HEK293T (cell line): ENCODE measurements at regions not wholly inside any gene's neighbourhood (a gene's known extent, or its start where the extent isn't known, plus 50 kb on each side); places are given as distances from the start of the nearest gene placed in this dataset.
"Not testable (repeated sequence)": the region's sequence is repeated elsewhere in the genome, so short reads cannot be mapped to it uniquely, and the experiment has no call there.

Experiments used
- CTCF ChIA-PET: fragments of 350-600 bp; formaldehyde crosslinking; extraction: SDS; loops from one replicate; lab custom pipeline; 2021; ENCODE audit warnings: antibody characterized with exemption, inconsistent platforms; lab: Yijun Ruan, JAX
- POLR2A ChIA-PET: fragments of 350-600 bp; formaldehyde crosslinking; extraction: SDS; loops from one replicate; lab custom pipeline; 2020; ENCODE audit warnings: antibody characterized with exemption, inconsistent platforms; lab: Yijun Ruan, JAX
- DNase-seq: peaks from one replicate; pipeline ENCODE4 v3.0.0; 2012; ENCODE audit warnings: mixed read lengths; ENCODE audit errors: extremely low spot score
- ARNT ChIP-seq: fragments of 450-650 bp; IDR thresholded peaks from 2 replicates; pipeline ENCODE4 v1.6.1; 2017; ENCODE audit warnings: mild to moderate bottlenecking
- BHLHE40 ChIP-seq: fragments of 450-650 bp; IDR thresholded peaks from 2 replicates; pipeline ENCODE4 v1.6.1; 2016; ENCODE audit warnings: mild to moderate bottlenecking, moderate library complexity, borderline replicate concordance
- CTBP1 ChIP-seq: fragments of 450-650 bp; IDR thresholded peaks from 2 replicates; pipeline ENCODE4 v1.6.1; 2016; ENCODE audit warnings: borderline replicate concordance
- ELF4 ChIP-seq: fragments of 450-650 bp; IDR thresholded peaks from 2 replicates; pipeline ENCODE4 v1.6.1; 2017; ENCODE audit warnings: antibody characterized with exemption
- FOXA1 ChIP-seq: fragments of 450-650 bp; IDR thresholded peaks from 2 replicates; pipeline ENCODE4 v1.6.1; 2016; ENCODE audit warnings: mild to moderate bottlenecking
- FOXK2 ChIP-seq: fragments of 450-650 bp; IDR thresholded peaks from 2 replicates; pipeline ENCODE4 v1.6.1; 2016; ENCODE audit warnings: mild to moderate bottlenecking
- FOXM1 ChIP-seq: fragments of 450-650 bp; IDR thresholded peaks from 2 replicates; pipeline ENCODE4 v1.6.1; 2017; ENCODE audit warnings: mild to moderate bottlenecking, borderline replicate concordance
- HDGF ChIP-seq: fragments of 450-650 bp; IDR thresholded peaks from 2 replicates; pipeline ENCODE4 v1.6.1; 2017; ENCODE audit warnings: antibody characterized with exemption, borderline replicate concordance
- L3MBTL2 ChIP-seq: fragments of 450-650 bp; conservative IDR thresholded peaks from 2 replicates; pipeline ENCODE4 v1.6.1; 2016; ENCODE audit warnings: mild to moderate bottlenecking
- LEF1 ChIP-seq: fragments of 450-650 bp; IDR thresholded peaks from 2 replicates; pipeline ENCODE4 v1.6.1; 2017; ENCODE audit warnings: mild to moderate bottlenecking, borderline replicate concordance
- NFRKB ChIP-seq: fragments of 450-650 bp; IDR thresholded peaks from 2 replicates; pipeline ENCODE4 v1.6.1; 2016; ENCODE audit warnings: mild to moderate bottlenecking, moderate library complexity
- SP1 ChIP-seq: fragments of 450-650 bp; IDR thresholded peaks from 2 replicates; pipeline ENCODE4 v1.6.1; 2017
- SUZ12 ChIP-seq: fragments of 450-650 bp; IDR thresholded peaks from 2 replicates; pipeline ENCODE4 v1.6.1; 2016; ENCODE audit warnings: mild to moderate bottlenecking
- TARDBP ChIP-seq: fragments of 450-650 bp; IDR thresholded peaks from 2 replicates; pipeline ENCODE4 v1.6.1; 2016
- ZNF384 ChIP-seq: fragments of 450-650 bp; IDR thresholded peaks from 2 replicates; pipeline ENCODE4 v1.6.1; 2016
- TF ChIP-seq, protein P1 (sequence below): fragments of 450-650 bp; IDR thresholded peaks from 2 replicates; pipeline ENCODE4 v1.6.1; 2016

DNA sequence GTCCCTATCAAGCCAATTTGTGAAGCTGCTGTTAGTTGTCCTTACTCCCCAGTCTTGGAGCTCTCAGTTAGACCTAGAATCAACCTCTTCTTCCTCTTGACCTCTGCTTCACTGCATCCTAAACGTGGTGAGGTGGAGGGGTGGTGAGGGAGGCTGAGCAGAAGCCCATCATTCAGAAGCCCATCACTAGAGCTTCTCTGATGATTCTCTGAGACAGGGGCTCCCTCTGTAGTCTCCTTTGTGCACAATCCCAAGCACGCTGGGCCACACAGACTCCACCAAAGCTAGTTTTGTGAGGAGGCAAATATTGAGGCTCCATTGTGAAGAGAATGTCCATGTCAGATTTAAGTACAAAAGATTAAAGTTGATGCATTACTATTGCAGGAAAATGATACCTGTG lies 163.8 kb upstream of the PRSS1 start:
- ChIA-PET CTCF (interaction anchor here (0.6 to 3.5 kb wide), 5 partner anchors 9 to 150 kb away, joined by 3 to 19 read pairs (median 3); no protein-coding TSS in a partner anchor), POLR2A (no interaction called here)
- no peak for DNase-seq
- TF ChIP-seq ELF4 (no peak), FOXK2 (no peak), NFRKB (no peak), ARNT (no peak), FOXM1 (no peak), HDGF (no peak), SUZ12 (no peak), L3MBTL2 (no peak), CTBP1 (no peak), TARDBP (no peak), BHLHE40 (no peak)
- TF ChIP-seq, protein P1, sequence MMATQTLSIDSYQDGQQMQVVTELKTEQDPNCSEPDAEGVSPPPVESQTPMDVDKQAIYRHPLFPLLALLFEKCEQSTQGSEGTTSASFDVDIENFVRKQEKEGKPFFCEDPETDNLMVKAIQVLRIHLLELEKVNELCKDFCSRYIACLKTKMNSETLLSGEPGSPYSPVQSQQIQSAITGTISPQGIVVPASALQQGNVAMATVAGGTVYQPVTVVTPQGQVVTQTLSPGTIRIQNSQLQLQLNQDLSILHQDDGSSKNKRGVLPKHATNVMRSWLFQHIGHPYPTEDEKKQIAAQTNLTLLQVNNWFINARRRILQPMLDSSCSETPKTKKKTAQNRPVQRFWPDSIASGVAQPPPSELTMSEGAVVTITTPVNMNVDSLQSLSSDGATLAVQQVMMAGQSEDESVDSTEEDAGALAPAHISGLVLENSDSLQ = no peak

DNA sequence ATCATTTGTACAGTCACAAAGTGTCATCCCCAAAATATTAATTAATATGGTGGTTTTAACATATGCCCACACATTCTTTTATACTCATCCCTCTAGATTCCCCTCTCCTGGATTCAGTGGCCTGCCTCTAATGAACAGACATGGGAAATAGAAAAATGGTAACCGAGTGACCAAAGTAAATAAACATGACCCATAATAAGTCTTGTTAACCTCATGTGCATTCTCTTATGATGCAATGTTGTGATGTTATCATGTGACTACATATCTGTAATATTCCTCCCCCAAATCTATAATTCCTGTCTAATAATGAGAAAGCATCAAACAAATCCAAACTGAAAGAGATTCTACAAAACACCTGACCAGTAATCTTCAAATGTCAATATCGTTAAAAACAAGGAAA lies 164.5 kb upstream of the PRSS1 start:
- DNase-seq = no peak

DNA sequence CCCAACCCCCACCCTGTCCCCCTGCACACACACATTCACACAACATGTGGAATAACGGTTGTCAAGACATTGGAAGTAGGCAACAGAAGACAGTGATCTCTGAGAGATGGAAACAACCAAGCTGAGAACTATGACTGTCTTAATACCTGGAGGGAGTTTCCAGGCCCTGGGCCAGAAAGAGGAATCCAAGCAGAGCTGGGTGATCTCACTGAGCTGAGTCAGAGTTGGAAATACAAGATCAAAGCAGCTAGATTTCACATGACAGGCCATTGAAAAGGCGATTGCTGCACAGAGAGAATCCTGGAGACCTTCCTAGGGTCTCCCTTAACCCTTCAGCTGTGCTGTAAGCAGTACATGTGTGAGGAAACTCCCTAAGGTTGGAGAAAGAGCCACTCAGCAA lies 165.8 kb upstream of the PRSS1 start:
- POLR2A ChIA-PET = no interaction called here
- TF ChIP-seq CTBP1 = no peak
- CTCF ChIA-PET = interaction anchor here (0.6 to 3.5 kb wide), 3 partner anchors 48 to 335 kb away, joined by 3 to 19 read pairs (median 3); no protein-coding TSS in a partner anchor
- DNase-seq = no peak

More for the DNA sequence above, 164.5 kb upstream of the PRSS1 start:
- POLR2A ChIA-PET = no interaction called here
- TF ChIP-seq L3MBTL2 = no peak
- TF ChIP-seq ELF4 = no peak
- TF ChIP-seq ZNF384 = no peak
- TF ChIP-seq HDGF = no peak
- TF ChIP-seq, protein P1 = no peak
- TF ChIP-seq ARNT = no peak
- no peak for TF ChIP-seq FOXK2
- TF ChIP-seq SUZ12 = no peak
- CTCF ChIA-PET = interaction anchor here (0.9 to 3.5 kb wide), 3 partner anchors 10 to 50 kb away, joined by 3 to 19 read pairs (median 6); no protein-coding TSS in a partner anchor

DNA sequence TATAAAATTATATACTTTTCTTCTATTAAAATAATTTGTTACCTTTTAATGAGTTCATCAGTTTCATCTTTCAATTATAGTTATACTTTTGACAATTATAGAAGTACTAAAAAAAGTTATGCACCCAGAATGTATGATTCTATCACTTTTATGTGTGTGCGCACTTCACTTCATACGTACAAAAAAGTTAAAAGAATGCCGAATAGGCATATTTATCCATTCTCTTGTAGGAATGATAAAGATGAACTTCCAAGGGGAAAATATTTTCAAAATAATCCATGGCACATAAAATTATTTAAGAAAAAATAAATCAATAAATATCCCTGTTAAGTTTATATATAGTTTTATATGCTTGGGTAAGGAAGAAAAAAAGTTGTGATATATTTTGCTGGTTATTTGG lies 166.9 kb upstream of the PRSS1 start:
- CTCF ChIA-PET = interaction anchor here (0.6 to 3.5 kb wide), 3 partner anchors 47 to 229 kb away, joined by 3 to 19 read pairs (median 7); no protein-coding TSS in a partner anchor
- POLR2A ChIA-PET = no interaction called here
- DNase-seq = no peak
- TF ChIP-seq FOXA1 (no peak), ARNT (no peak), L3MBTL2 (no peak), SP1 (no peak), NFRKB (no peak), TARDBP (no peak), BHLHE40 (no peak), FOXM1 (no peak)
- TF ChIP-seq, protein P1 = no peak

DNA sequence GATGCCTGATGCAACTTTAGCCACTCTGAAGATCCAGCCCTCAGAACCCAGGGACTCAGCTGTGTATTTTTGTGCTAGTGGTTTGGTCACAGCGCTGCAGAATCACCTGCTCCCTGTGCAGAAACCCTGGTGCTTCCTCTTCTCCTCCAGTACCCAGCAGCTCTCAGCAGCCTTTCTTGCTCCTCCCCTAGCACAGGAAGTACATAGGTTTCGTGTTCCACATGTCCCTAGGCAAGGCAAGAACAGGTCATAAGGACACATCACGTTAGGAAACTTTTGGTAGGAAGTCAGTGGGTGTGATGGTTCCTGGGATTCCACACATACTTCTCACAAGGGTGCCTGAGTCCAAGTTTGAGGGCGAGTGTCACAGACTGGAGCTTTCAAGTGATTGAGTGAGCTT lies 167.9 kb upstream of the PRSS1 start:
- ChIA-PET CTCF (interaction anchor here (2.2 kb wide), 1 partner anchor 22 kb away, joined by 7 read pairs; no protein-coding TSS in a partner anchor), POLR2A (no interaction called here)
- TF ChIP-seq TARDBP (no peak), HDGF (no peak), SUZ12 (no peak), LEF1 (no peak), FOXM1 (no peak), ZNF384 (no peak), L3MBTL2 (no peak), FOXK2 (no peak), NFRKB (no peak), CTBP1 (no peak)
- TF ChIP-seq, protein P1 = no peak
- DNase-seq = no peak

DNA sequence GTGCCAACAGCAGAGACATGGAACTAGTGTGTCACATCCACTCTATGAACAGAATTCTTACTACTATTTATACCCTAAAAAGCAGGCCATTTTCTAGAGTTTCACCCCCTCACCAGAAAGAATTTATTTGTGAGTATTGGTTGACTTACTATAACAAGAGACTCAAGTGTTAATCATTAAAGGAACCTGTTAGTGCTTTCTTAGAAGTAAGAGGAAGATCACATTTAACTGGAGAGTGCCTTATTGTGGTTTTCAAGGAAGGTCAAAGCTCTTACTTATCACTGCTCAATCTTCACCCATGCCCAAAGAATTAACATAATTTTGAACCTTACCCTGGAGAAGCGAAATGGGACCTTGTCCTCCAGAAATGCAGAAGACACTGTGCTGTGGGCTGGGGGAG lies 169.3 kb upstream of the PRSS1 start:
- no peak for DNase-seq
- ChIA-PET POLR2A (no interaction called here), CTCF (interaction anchor here (2.2 kb wide), 1 partner anchor 24 kb away, joined by 7 read pairs; no protein-coding TSS in a partner anchor)
- TF ChIP-seq BHLHE40 (no peak), ARNT (no peak), FOXK2 (no peak), NFRKB (no peak), L3MBTL2 (no peak), FOXA1 (no peak), HDGF (no peak), ELF4 (no peak), LEF1 (no peak), TARDBP (no peak)

DNA sequence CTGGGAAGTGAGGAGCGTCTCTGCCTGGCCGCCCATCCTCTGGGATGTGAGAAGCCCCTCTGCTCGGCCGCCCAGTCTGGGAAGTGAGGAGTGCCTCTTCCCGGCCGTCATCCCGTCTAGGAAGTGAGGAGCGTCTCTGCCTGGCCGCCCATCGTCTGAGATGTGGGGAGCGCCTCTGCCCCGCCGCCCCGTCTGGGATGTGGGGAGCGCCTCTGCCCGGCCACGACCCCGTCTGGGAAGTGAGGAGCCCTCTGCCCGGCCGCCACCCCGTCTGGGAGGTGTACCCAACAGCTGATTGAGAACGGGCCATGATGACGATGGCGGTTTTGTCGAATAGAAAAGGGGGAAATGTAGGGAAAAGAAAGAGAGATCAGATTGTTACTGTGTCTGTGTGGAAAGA lies 173.9 kb upstream of the PRSS1 start:
- CTCF ChIA-PET = interaction anchor here (0.7 kb wide), 1 partner anchor 12 kb away, joined by 3 read pairs; no protein-coding TSS in a partner anchor
- POLR2A ChIA-PET, DNase-seq: not testable (repeated sequence)
